Body of pancreas (tissue), 4 donors: ENCODE measurements at regions not wholly inside any gene's neighbourhood (a gene's known extent, or its start where the extent isn't known, plus 50 kb on each side); places are given as distances from the start of the nearest gene placed in this dataset.

Source experiments
- ATAC-seq: fragments of 150-250 bp; one replicate; pipeline ENCODE4 v1.9.1; 2016
- DNase-seq, 4 donors: peaks; one replicate each; pipeline ENCODE4 v3.0.0-alpha.2; 2019
- H3K27ac ChIP-seq, 4 donors: fragments of 200-600 bp; sonication (generic); 1 replicate in 3 of 4; 2 replicates in 1 of 4; pipeline versions ENCODE4 v1.5.1 to v1.6.1; 2016 to 2019; ENCODE audit warnings: mild to moderate bottlenecking in 1 of 4, mixed read lengths in 1 of 4, moderate library complexity in 1 of 4
- H3K27me3 ChIP-seq, 2 donors: fragments of 200-600 bp; sonication (generic); one replicate each; pipeline ENCODE4 v1.6.0; 2016; ENCODE audit warnings: mild to moderate bottlenecking in 1 of 2
- H3K36me3 ChIP-seq, 2 donors: fragments of 200-600 bp; sonication (generic); replicated peaks in 1 of 2; 2 replicates each; pipeline ENCODE4 v1.5.1; 2016; ENCODE audit warnings: low read depth in 2 of 2; ENCODE audit not compliant: insufficient read depth in 1 of 2
- H3K4me1 ChIP-seq: fragments of 200-600 bp; sonication (generic); one replicate; pipeline ENCODE4 v1.6.0; 2016
- H3K4me3 ChIP-seq, 2 donors: fragments of 200-600 bp; sonication (generic); 1 replicate in 1 of 2; 2 replicates in 1 of 2; pipeline ENCODE4 v1.5.1; 2016 to 2019
- H3K9me3 ChIP-seq, 3 donors: fragments of 200-600 bp; sonication (generic); 1 replicate in 2 of 3; 2 replicates in 1 of 3; pipeline ENCODE4 v1.5.1; 2016
- CTCF ChIP-seq, 7 experiments: fragments of 450-650 bp in 4 of 7; fragments of 200-600 bp in 3 of 7; sonication (generic) in 3 of 7; IDR thresholded peaks; one replicate each; pipeline ENCODE4 v1.5.1; 2016 to 2019; ENCODE audit warnings: antibody characterized with exemption in 7 of 7
- POLR2A ChIP-seq, 3 donors: fragments of 450-650 bp; IDR thresholded peaks; one replicate each; pipeline ENCODE4 v1.6.1; 2016; ENCODE audit warnings: antibody characterized with exemption in 3 of 3, mild to moderate bottlenecking in 2 of 3
- WGBS, 2 donors: methylation state at CpG; one replicate each; pipeline ENCODE4 v1.1.5; 2017; 5-methylcytosine and 5-hydroxymethylcytosine counted together
- intact Hi-C: fragments of 100-400 bp; cut with DNase I; formaldehyde crosslinking; loops from one replicate; pipeline ENCODE4 v1.15.1; 2023

DNA sequence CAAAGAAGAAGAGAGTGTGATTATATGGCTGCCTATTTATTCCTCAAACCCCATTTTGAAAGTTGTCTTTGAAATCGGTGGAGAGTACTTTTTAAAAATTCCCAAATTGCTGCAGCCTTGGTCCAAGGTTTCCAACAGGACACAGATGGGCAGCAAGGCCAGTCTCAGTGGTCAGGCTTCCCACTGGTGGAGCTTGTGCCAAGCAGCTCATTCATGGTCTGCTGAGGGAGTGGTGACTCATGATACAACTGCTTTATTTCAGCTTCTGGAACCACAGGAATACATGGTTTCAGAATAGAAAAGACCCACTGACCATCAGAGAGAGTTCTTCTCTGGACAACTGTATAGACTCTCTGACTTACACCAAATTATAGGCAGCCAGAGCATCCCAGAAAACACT, 673.1 kb upstream of the KLF4 start:
- H3K4me3 ChIP-seq: no peak overlapping the region
- WGBS, 2 donors: 67 to 95% methylated on average over 1 of the region's 1 CpG
- no peak for TF ChIP-seq CTCF (IDR thresholded peaks at IDR 0.05)
- no peak for TF ChIP-seq POLR2A (IDR thresholded peaks at IDR 0.05)
- no peak overlapping the region for H3K27ac ChIP-seq
- H3K4me1 ChIP-seq: peaks cover 25% of the 10 kb centered on the region
- no peaks in the 10 kb centered on the region for H3K36me3 ChIP-seq
- DNase-seq: no peak
- no peaks in the 10 kb centered on the region for H3K9me3 ChIP-seq
- H3K27me3 ChIP-seq: no peaks in the 10 kb centered on the region
- no peak for ATAC-seq
- intact Hi-C loops: no loop called here

DNA sequence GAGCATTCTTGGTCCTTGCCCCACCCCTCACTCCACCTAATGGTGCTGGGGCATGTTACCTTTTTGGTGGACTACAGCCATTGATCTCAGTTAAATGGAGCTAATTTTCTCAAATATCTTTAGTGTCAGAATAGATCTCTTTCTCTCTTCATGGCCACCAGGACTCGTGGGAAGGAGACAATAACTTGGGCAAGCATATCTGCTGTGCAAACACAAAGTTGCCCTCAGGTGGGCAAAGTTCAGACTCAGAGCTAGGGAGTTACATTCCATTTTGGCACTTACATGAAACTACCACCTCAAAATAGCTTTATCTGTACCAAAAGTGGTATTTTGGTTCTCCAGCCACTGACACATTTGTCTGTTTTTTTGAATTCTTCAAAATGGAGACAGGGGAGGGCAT, 671.9 kb upstream of the KLF4 start:
- no peak overlapping the region for H3K4me3 ChIP-seq
- H3K27me3 ChIP-seq: no peaks in the 10 kb centered on the region
- no peak for TF ChIP-seq CTCF (IDR thresholded peaks at IDR 0.05)
- H3K36me3 ChIP-seq: no peaks in the 10 kb centered on the region
- DNase-seq: no peak
- ATAC-seq: no peak
- H3K27ac ChIP-seq: no peak overlapping the region
- H3K4me1 ChIP-seq: peaks cover 18% of the 10 kb centered on the region
- H3K9me3 ChIP-seq: no peaks in the 10 kb centered on the region
- 10 to 31% methylated on average over 1 of the region's 1 CpG for WGBS, 2 donors
- intact Hi-C loops: no loop called here

DNA sequence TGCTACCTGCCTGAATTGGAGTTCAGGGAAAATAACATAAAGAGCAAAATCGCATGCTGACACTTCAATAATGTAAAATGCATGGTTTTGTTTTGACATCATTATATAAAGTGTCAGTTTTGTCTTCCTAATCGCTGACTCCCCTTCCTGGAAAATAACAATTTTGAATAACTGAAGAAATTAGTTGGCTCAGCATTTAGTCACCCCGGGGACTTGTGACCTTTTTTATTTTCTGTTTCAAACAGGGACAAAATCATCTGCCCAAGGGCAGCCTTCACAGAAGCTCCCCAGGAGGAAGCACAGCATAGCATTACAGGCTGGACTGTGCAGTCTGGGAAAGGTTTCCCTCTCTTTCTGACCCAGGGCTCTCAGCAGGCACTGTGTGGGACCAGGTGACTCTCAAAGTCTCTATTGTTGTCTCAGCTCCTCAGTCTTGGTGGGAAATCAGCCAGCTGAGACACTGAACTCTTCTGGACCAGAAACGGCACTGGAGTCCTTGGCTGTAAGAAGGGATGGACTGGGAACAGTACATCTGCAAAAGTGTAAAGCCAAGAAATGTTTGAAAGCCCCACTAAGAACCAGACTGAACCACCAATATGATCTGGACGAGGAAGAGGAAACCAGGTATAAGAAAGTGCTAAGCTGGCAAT, 671.3 kb upstream of the KLF4 start:
- H3K27me3 ChIP-seq: no peaks in the 10 kb centered on the region
- 39 to 41% methylated on average over 5 of the region's 5 CpGs for WGBS, 2 donors

GRCh38 chr9:108160039-108160438, 670.5 kb upstream of the KLF4 start:
- Histone ChIP-seq H3K36me3 (no peaks in the 10 kb centered on the region), H3K4me1 (peaks cover 12% of the 10 kb centered on the region), H3K4me3 (no peak overlapping the region), H3K27ac (no peak overlapping the region), H3K27me3 (no peaks in the 10 kb centered on the region), H3K9me3 (no peaks in the 10 kb centered on the region)
- DNase-seq (no peak), ATAC-seq (no peak)
- 83 to 88% methylated on average over 1 of the region's 1 CpG for WGBS, 2 donors
- TF ChIP-seq CTCF (IDR thresholded peaks at IDR 0.05) (no peak), POLR2A (IDR thresholded peaks at IDR 0.05) (no peak)
- intact Hi-C loops: no loop called here

More for the DNA sequence above, 671.3 kb upstream of the KLF4 start:
- TF ChIP-seq CTCF (IDR thresholded peaks at IDR 0.05): no peak
- no peak for TF ChIP-seq POLR2A (IDR thresholded peaks at IDR 0.05)
- Histone ChIP-seq H3K27ac (no peak overlapping the region), H3K9me3 (no peaks in the 10 kb centered on the region), H3K36me3 (no peaks in the 10 kb centered on the region), H3K4me3 (no peak overlapping the region), H3K4me1 (peaks cover 12% of the 10 kb centered on the region)
- intact Hi-C loops: no loop called here
- ATAC-seq (no peak), DNase-seq (peak in 1 of 4 donors; percentile 22)
